ENCODE measurements at regions not wholly inside any gene's neighbourhood (a gene's known extent, or its start where the extent isn't known, plus 50 kb on each side); places are given as distances from the start of the nearest gene placed in this dataset.
"Not testable (repeated sequence)": the region's sequence is repeated elsewhere in the genome, so short reads cannot be mapped to it uniquely, and the experiment has no call there.

DNA sequence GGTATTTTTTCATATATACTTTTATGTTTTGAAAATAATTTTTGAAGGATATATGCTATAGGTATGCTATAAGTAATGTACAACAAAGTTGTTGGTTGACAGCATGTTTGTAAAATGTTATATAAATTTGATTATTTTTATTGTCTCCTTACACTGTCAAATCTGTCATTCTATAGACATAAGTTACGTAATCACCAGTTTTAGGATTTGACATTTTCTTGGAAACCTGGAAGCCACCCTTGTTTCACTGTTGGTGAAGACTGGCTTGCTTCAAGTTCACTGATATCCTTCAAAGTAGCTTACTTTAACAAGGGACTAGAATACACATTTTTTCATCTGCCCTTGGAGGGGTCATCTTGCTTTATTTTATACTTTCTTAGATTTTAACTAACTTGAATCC lies 1288.6 kb upstream of the EYS start:
- DNase-seq (ENCODE audit: insufficient read length, low spot score), result no peak
- TF ChIP-seq POLR2AphosphoS5 (IDR thresholded peaks at IDR 0.05; ENCODE audit: low read depth, low read length) (no peak), POLR2A (IDR thresholded peaks at IDR 0.05; ENCODE audit: low read depth, low read length) (no peak), SPI1 (IDR thresholded peaks at IDR 0.05; ENCODE audit: low read depth, low read length) (no peak), PAX5 (IDR thresholded peaks at IDR 0.05; ENCODE audit: insufficient read depth, low read length, severe bottlenecking) (no peak), TAF1 (IDR thresholded peaks at IDR 0.05; ENCODE audit: low read depth, low read length) (no peak), POU2F2 (IDR thresholded peaks at IDR 0.05; ENCODE audit: low read depth, low read length) (no peak)
- FAIRE-seq, result no peak

- not testable (repeated sequence) for FAIRE-seq; DNase-seq (ENCODE audit: insufficient read length, low spot score)
Measured at GRCh38 chr6:66993708-66994107, 1286.7 kb upstream of the EYS start.

DNA sequence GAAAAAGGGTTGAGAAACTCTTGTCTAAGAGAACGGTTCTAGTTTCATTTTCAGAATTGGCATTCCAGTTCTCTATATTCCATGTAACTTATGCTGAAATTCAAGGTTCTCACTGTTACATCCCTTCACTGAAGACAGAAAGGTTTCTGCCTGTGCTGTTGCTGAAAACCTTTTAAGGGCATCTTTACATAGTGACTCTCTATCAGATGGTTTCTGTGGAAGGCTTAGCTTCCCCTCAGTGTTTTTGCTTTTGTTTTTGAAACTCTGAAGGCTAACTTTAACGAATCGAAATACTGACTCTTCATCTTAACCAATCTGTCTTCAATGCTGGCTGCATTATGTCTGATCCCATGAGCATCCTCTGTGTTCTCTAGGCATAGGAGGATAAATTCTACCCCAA lies 1286.2 kb upstream of the EYS start:
- no peak for FAIRE-seq
- TF ChIP-seq POLR2AphosphoS5 (IDR thresholded peaks at IDR 0.05; ENCODE audit: low read depth, low read length) (no peak), POU2F2 (IDR thresholded peaks at IDR 0.05; ENCODE audit: low read depth, low read length) (no peak), PAX5 (IDR thresholded peaks at IDR 0.05; ENCODE audit: insufficient read depth, low read length, severe bottlenecking) (no peak), SPI1 (IDR thresholded peaks at IDR 0.05; ENCODE audit: low read depth, low read length) (no peak), POLR2A (IDR thresholded peaks at IDR 0.05; ENCODE audit: low read depth, low read length) (no peak), TAF1 (IDR thresholded peaks at IDR 0.05; ENCODE audit: low read depth, low read length) (no peak)
- DNase-seq (ENCODE audit: insufficient read length, low spot score), result no peak

- no peak for DNase-seq (ENCODE audit: insufficient read length, low spot score)
- TF ChIP-seq SPI1 (IDR thresholded peaks at IDR 0.05; ENCODE audit: low read depth, low read length) (no peak), TAF1 (IDR thresholded peaks at IDR 0.05; ENCODE audit: low read depth, low read length) (no peak), POU2F2 (IDR thresholded peaks at IDR 0.05; ENCODE audit: low read depth, low read length) (no peak), PAX5 (IDR thresholded peaks at IDR 0.05; ENCODE audit: insufficient read depth, low read length, severe bottlenecking) (no peak), POLR2AphosphoS5 (IDR thresholded peaks at IDR 0.05; ENCODE audit: low read depth, low read length) (no peak), POLR2A (IDR thresholded peaks at IDR 0.05; ENCODE audit: low read depth, low read length) (no peak)
- no peak for FAIRE-seq
Measured at GRCh38 chr6:66992660-66993059, 1285.6 kb upstream of the EYS start.

- TF ChIP-seq TAF1 (IDR thresholded peaks at IDR 0.05; ENCODE audit: low read depth, low read length) (no peak), PAX5 (IDR thresholded peaks at IDR 0.05; ENCODE audit: insufficient read depth, low read length, severe bottlenecking) (no peak), POLR2A (IDR thresholded peaks at IDR 0.05; ENCODE audit: low read depth, low read length) (no peak), POU2F2 (IDR thresholded peaks at IDR 0.05; ENCODE audit: low read depth, low read length) (no peak), POLR2AphosphoS5 (IDR thresholded peaks at IDR 0.05; ENCODE audit: low read depth, low read length) (no peak), SPI1 (IDR thresholded peaks at IDR 0.05; ENCODE audit: low read depth, low read length) (no peak)
- no peak for FAIRE-seq
- DNase-seq (ENCODE audit: insufficient read length, low spot score), result no peak
Measured at GRCh38 chr6:66986940-66987339, 1279.9 kb upstream of the EYS start.

GRCh38 chr6:66985816-66986215 lies 1278.8 kb upstream of the EYS start:
- FAIRE-seq (no peak), DNase-seq (ENCODE audit: insufficient read length, low spot score) (no peak)
- TF ChIP-seq POU2F2 (IDR thresholded peaks at IDR 0.05; ENCODE audit: low read depth, low read length), result no peak
- no peak for TF ChIP-seq TAF1 (IDR thresholded peaks at IDR 0.05; ENCODE audit: low read depth, low read length)
- no peak for TF ChIP-seq SPI1 (IDR thresholded peaks at IDR 0.05; ENCODE audit: low read depth, low read length)
- TF ChIP-seq POLR2AphosphoS5 (IDR thresholded peaks at IDR 0.05; ENCODE audit: low read depth, low read length), result no peak
- no peak for TF ChIP-seq PAX5 (IDR thresholded peaks at IDR 0.05; ENCODE audit: insufficient read depth, low read length, severe bottlenecking)
- TF ChIP-seq POLR2A (IDR thresholded peaks at IDR 0.05; ENCODE audit: low read depth, low read length), result no peak

- TF ChIP-seq POLR2AphosphoS5 (IDR thresholded peaks at IDR 0.05; ENCODE audit: low read depth, low read length) (no peak), PAX5 (IDR thresholded peaks at IDR 0.05; ENCODE audit: insufficient read depth, low read length, severe bottlenecking) (no peak), POLR2A (IDR thresholded peaks at IDR 0.05; ENCODE audit: low read depth, low read length) (no peak), POU2F2 (IDR thresholded peaks at IDR 0.05; ENCODE audit: low read depth, low read length) (no peak), SPI1 (IDR thresholded peaks at IDR 0.05; ENCODE audit: low read depth, low read length) (no peak), TAF1 (IDR thresholded peaks at IDR 0.05; ENCODE audit: low read depth, low read length) (no peak)
- DNase-seq (ENCODE audit: insufficient read length, low spot score), result no peak
- no peak for FAIRE-seq
Measured at GRCh38 chr6:66970373-66970772, 1263.3 kb upstream of the EYS start.

GRCh38 chr6:66965227-66965626 lies 1258.2 kb upstream of the EYS start:
- TF ChIP-seq POLR2AphosphoS5 (IDR thresholded peaks at IDR 0.05; ENCODE audit: low read depth, low read length), result no peak
- no peak for TF ChIP-seq POU2F2 (IDR thresholded peaks at IDR 0.05; ENCODE audit: low read depth, low read length)
- no peak for TF ChIP-seq TAF1 (IDR thresholded peaks at IDR 0.05; ENCODE audit: low read depth, low read length)
- TF ChIP-seq POLR2A (IDR thresholded peaks at IDR 0.05; ENCODE audit: low read depth, low read length), result no peak
- TF ChIP-seq PAX5 (IDR thresholded peaks at IDR 0.05; ENCODE audit: insufficient read depth, low read length, severe bottlenecking), result no peak
- TF ChIP-seq SPI1 (IDR thresholded peaks at IDR 0.05; ENCODE audit: low read depth, low read length), result no peak
- no peak for FAIRE-seq
- no peak for DNase-seq (ENCODE audit: insufficient read length, low spot score)

- FAIRE-seq (no peak), DNase-seq (ENCODE audit: insufficient read length, low spot score) (no peak)
- TF ChIP-seq POLR2AphosphoS5 (IDR thresholded peaks at IDR 0.05; ENCODE audit: low read depth, low read length), result no peak
- TF ChIP-seq SPI1 (IDR thresholded peaks at IDR 0.05; ENCODE audit: low read depth, low read length), result no peak
- no peak for TF ChIP-seq PAX5 (IDR thresholded peaks at IDR 0.05; ENCODE audit: insufficient read depth, low read length, severe bottlenecking)
- TF ChIP-seq POLR2A (IDR thresholded peaks at IDR 0.05; ENCODE audit: low read depth, low read length), result no peak
- no peak for TF ChIP-seq POU2F2 (IDR thresholded peaks at IDR 0.05; ENCODE audit: low read depth, low read length)
- no peak for TF ChIP-seq TAF1 (IDR thresholded peaks at IDR 0.05; ENCODE audit: low read depth, low read length)
Measured at GRCh38 chr6:66964216-66964615, 1257.2 kb upstream of the EYS start.

DNA sequence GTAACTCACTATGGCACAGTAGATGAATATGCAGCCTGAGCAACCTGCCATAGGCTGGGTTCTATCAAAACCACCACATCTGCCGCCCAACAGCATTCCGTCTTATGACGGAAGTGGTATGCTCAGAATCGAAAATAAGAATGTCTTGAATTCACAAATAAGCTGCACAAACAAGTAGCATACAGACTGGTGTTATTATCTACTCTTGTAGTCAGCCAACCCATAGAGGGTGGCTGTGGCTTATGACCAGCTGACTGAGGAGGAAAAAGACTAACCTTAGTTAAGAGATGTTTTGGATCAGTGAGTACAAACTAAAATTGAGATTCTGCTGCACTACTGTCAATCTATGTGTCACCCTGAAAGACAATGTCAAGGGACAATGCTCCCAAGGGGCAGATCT lies 1255.1 kb upstream of the EYS start:
- no peak for TF ChIP-seq POLR2AphosphoS5 (IDR thresholded peaks at IDR 0.05; ENCODE audit: low read depth, low read length)
- no peak for TF ChIP-seq POU2F2 (IDR thresholded peaks at IDR 0.05; ENCODE audit: low read depth, low read length)
- TF ChIP-seq POLR2A (IDR thresholded peaks at IDR 0.05; ENCODE audit: low read depth, low read length), result no peak
- no peak for TF ChIP-seq TAF1 (IDR thresholded peaks at IDR 0.05; ENCODE audit: low read depth, low read length)
- no peak for TF ChIP-seq PAX5 (IDR thresholded peaks at IDR 0.05; ENCODE audit: insufficient read depth, low read length, severe bottlenecking)
- no peak for TF ChIP-seq SPI1 (IDR thresholded peaks at IDR 0.05; ENCODE audit: low read depth, low read length)
- FAIRE-seq (no peak), DNase-seq (ENCODE audit: insufficient read length, low spot score) (no peak)

Measured in GM12891 (cell line).